Stimulated activated effector memory CD8-positive, alpha-beta T cell treated with anti-CD3 and anti-CD28 coated beads, Interleukin-12 subunit alpha, Interleukin-12 subunit beta, amount 100 ng/mL, for 72 hours (primary cell): ENCODE measurements at regions not wholly inside any gene's neighbourhood (a gene's known extent, or its start where the extent isn't known, plus 50 kb on each side); places are given as distances from the start of the nearest gene placed in this dataset.
"Not testable (repeated sequence)": the region's sequence is repeated elsewhere in the genome, so short reads cannot be mapped to it uniquely, and the experiment has no call there.

Source experiments
- ATAC-seq: fragments of 150-1000 bp; cut with Tn5 transposase; 2 replicates; pipeline ENCODE4 v1.10.0; 2021
- DNase-seq, 2 donors: peaks; one replicate each; pipeline ENCODE4 v3.0.0; 2021 to 2022; ENCODE audit warnings: low spot score in 2 of 2
- H3K27ac Mint-ChIP-seq: one replicate; pipeline ENCODE4 v1.8.0; 2022; ENCODE audit warnings: mild to moderate bottlenecking, mixed read lengths
- H3K36me3 Mint-ChIP-seq: one replicate; pipeline ENCODE4 v1.8.0; 2022; ENCODE audit warnings: mild to moderate bottlenecking, mixed read lengths
- H3K4me1 Mint-ChIP-seq: one replicate; pipeline ENCODE4 v1.8.0; 2022; ENCODE audit warnings: mixed read lengths
- H3K4me3 Mint-ChIP-seq: one replicate; pipeline ENCODE4 v1.8.0; 2022; ENCODE audit warnings: mild to moderate bottlenecking, mixed read lengths
- H3K9me3 Mint-ChIP-seq: one replicate; pipeline ENCODE4 v1.8.0; 2022; ENCODE audit warnings: mixed read lengths

GRCh38 chr9:79481846-79482477, 89.8 kb upstream of the TLE4 start:
- Mint-ChIP-seq H3K27ac (no peak overlapping the region), H3K9me3 (no peaks in the 10 kb centered on the region), H3K36me3 (no peaks in the 10 kb centered on the region), H3K4me1 (peaks cover 7% of the 10 kb centered on the region), H3K4me3 (no peak overlapping the region)
- no peak for ATAC-seq
- no peak for DNase-seq

- no peaks in the 10 kb centered on the region for H3K36me3 Mint-ChIP-seq
- no peaks in the 10 kb centered on the region for H3K9me3 Mint-ChIP-seq
- no peak overlapping the region for H3K27ac Mint-ChIP-seq
- ATAC-seq (no peak), DNase-seq (no peak)
- no peak overlapping the region for H3K4me3 Mint-ChIP-seq
- no peaks in the 10 kb centered on the region for H3K4me1 Mint-ChIP-seq
Observed at GRCh38 chr9:79485258-79485657, 86.5 kb upstream of the TLE4 start.

- ATAC-seq = no peak
- Mint-ChIP-seq H3K36me3 (no peaks in the 10 kb centered on the region), H3K4me1 (no peaks in the 10 kb centered on the region)
Observed at GRCh38 chr9:79489261-79490000, 82.3 kb upstream of the TLE4 start.

GRCh38 chr9:79490657-79491248, 81.0 kb upstream of the TLE4 start:
- ATAC-seq = no peak
- Mint-ChIP-seq H3K9me3 (peaks cover 6% of the 10 kb centered on the region), H3K4me3 (no peak overlapping the region), H3K4me1 (no peaks in the 10 kb centered on the region), H3K36me3 (no peaks in the 10 kb centered on the region), H3K27ac (no peak overlapping the region)
- DNase-seq = no peak

More at GRCh38 chr9:79489261-79490000, 82.3 kb upstream of the TLE4 start:
- Mint-ChIP-seq H3K4me3 (no peak overlapping the region), H3K9me3 (peaks cover 6% of the 10 kb centered on the region), H3K27ac (no peak overlapping the region)
- DNase-seq = no peak

GRCh38 chr9:79492092-79493009, 79.4 kb upstream of the TLE4 start:
- Mint-ChIP-seq H3K36me3 (no peaks in the 10 kb centered on the region), H3K4me1 (no peaks in the 10 kb centered on the region), H3K9me3 (peaks cover 6% of the 10 kb centered on the region), H3K27ac (no peak overlapping the region), H3K4me3 (no peak overlapping the region)
- DNase-seq (no peak), ATAC-seq (no peak)

GRCh38 chr9:79500196-79500864, 71.4 kb upstream of the TLE4 start:
- not testable (repeated sequence) for H3K36me3 Mint-ChIP-seq, H3K4me1 Mint-ChIP-seq, H3K27ac Mint-ChIP-seq, ATAC-seq, H3K4me3 Mint-ChIP-seq, H3K9me3 Mint-ChIP-seq, DNase-seq

- H3K27ac Mint-ChIP-seq = no peak overlapping the region
- H3K36me3 Mint-ChIP-seq = no peaks in the 10 kb centered on the region
- no peak for ATAC-seq
- no peaks in the 10 kb centered on the region for H3K4me1 Mint-ChIP-seq
- H3K4me3 Mint-ChIP-seq = no peak overlapping the region
- H3K9me3 Mint-ChIP-seq = no peaks in the 10 kb centered on the region
- DNase-seq = no peak
Observed at GRCh38 chr9:79501546-79501945, 70.2 kb upstream of the TLE4 start.

GRCh38 chr9:79507801-79508200, 64.0 kb upstream of the TLE4 start:
- ATAC-seq = no peak
- Mint-ChIP-seq H3K4me1 (no peaks in the 10 kb centered on the region), H3K27ac (no peak overlapping the region), H3K9me3 (no peaks in the 10 kb centered on the region), H3K36me3 (no peaks in the 10 kb centered on the region), H3K4me3 (no peak overlapping the region)
- DNase-seq = no peak

GRCh38 chr9:79512251-79512650, 59.5 kb upstream of the TLE4 start:
- no peaks in the 10 kb centered on the region for H3K4me1 Mint-ChIP-seq

More at GRCh38 chr9:79512251-79512650, 59.5 kb upstream of the TLE4 start:
- no peaks in the 10 kb centered on the region for H3K9me3 Mint-ChIP-seq
- no peak for DNase-seq
- no peak overlapping the region for H3K4me3 Mint-ChIP-seq
- no peak for ATAC-seq
- no peak overlapping the region for H3K27ac Mint-ChIP-seq
- no peaks in the 10 kb centered on the region for H3K36me3 Mint-ChIP-seq
